ENCODE measurements at regions not wholly inside any gene's neighbourhood (a gene's known extent, or its start where the extent isn't known, plus 50 kb on each side); places are given as distances from the start of the nearest gene placed in this dataset.

DNA sequence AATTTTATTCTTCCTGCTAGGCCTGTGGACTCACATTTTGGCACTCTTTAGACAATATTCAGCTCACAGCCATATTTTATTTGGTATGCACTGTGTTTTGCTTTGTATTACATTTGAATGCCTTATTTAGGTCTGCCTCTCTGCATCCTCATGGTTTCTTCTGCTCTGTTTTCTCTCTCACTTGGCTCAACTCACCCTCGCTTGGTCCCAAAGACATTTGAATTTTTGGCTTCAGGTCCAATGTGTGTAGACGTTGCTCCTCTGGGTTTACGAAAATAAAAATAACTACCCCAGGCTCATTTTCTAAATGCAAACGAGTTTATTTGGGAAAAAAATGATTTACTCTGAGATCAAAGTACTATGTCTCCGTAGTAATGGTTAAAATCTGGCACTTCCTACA lies 91.1 kb upstream of the REG3A start:
- Histone ChIP-seq H3K4me2 (ENCODE audit: control insufficient read depth, extremely low read depth, insufficient read depth, low read depth, low read length) (no peak overlapping the region), H4K20me1 (ENCODE audit: control insufficient read depth, extremely low read depth, insufficient read depth, low read length) (no peaks in the 10 kb centered on the region), H3K79me2 (ENCODE audit: control insufficient read depth, insufficient read depth, low read length) (no peaks in the 10 kb centered on the region), H3K9me1 (ENCODE audit: control insufficient read depth, extremely low read depth, insufficient read depth, low read length) (no peaks in the 10 kb centered on the region), H3K27me3 (ENCODE audit: control insufficient read depth, extremely low read depth, insufficient read depth, low read length) (no peaks in the 10 kb centered on the region), H3K9me3 (ENCODE audit: control insufficient read depth, low read depth, low read length) (peaks cover 3% of the 10 kb centered on the region), H3K27ac (ENCODE audit: control insufficient read depth, insufficient read depth, low read length) (no peak overlapping the region), H3K9ac (ENCODE audit: control insufficient read depth, extremely low read depth, insufficient read depth, low read length) (no peak overlapping the region), H3K4me1 (ENCODE audit: control insufficient read depth, extremely low read depth, insufficient read depth, low read length) (no peaks in the 10 kb centered on the region), H2AFZ (ENCODE audit: control insufficient read depth, low read length) (no peak overlapping the region), H3K36me3 (ENCODE audit: control insufficient read depth in 2 of 2, extremely low read depth in 1 of 2, insufficient read depth in 2 of 2, low read length in 2 of 2) (no peaks in the 10 kb centered on the region), H3K4me3 (ENCODE audit: control insufficient read depth in 2 of 3, extremely low read depth in 1 of 3, insufficient read depth in 2 of 3, low read depth in 1 of 3, low read length in 3 of 3) (no peak overlapping the region)
- TF ChIP-seq, protein P1, sequence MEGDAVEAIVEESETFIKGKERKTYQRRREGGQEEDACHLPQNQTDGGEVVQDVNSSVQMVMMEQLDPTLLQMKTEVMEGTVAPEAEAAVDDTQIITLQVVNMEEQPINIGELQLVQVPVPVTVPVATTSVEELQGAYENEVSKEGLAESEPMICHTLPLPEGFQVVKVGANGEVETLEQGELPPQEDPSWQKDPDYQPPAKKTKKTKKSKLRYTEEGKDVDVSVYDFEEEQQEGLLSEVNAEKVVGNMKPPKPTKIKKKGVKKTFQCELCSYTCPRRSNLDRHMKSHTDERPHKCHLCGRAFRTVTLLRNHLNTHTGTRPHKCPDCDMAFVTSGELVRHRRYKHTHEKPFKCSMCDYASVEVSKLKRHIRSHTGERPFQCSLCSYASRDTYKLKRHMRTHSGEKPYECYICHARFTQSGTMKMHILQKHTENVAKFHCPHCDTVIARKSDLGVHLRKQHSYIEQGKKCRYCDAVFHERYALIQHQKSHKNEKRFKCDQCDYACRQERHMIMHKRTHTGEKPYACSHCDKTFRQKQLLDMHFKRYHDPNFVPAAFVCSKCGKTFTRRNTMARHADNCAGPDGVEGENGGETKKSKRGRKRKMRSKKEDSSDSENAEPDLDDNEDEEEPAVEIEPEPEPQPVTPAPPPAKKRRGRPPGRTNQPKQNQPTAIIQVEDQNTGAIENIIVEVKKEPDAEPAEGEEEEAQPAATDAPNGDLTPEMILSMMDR (optimal IDR thresholded peaks at IDR 0.05 in 1 of 3, IDR thresholded peaks at IDR 0.05 in 1 of 3, conservative IDR thresholded peaks at IDR 0.05 in 1 of 3; ENCODE audit: extremely low read depth in 1 of 3, insufficient read depth in 2 of 3, low read length in 3 of 3): no peak
- TF ChIP-seq EZH2 (IDR thresholded peaks at IDR 0.05; ENCODE audit: low read length): no peak
- FAIRE-seq (no peak), DNase-seq (ENCODE audit: low read depth, low spot score) (no peak)
- dilution Hi-C loops (cut with MboI; ENCODE audit: extremely low pct_ligation_motif_present, low sequenced_read_pairs): no loop called here

DNA sequence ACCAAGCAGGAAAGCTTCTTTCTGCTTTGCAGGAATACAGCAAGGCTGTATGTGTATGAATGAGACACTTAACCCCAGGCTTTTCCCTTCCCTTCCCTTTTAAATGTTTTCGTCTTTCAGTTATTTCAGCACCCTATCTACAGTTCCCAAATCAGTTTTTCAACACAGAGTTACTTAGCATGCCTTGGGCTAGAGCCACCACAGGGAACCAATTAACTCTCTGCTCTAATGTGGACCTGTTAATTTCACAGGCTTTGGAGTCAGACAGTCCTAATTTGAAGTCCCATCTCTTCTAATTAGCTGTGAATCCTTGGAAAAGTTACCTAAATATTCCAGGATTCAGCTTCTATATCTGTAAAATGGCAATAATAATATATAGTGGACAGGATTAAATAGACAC lies 89.2 kb upstream of the REG3A start:
- H3K36me3 ChIP-seq (ENCODE audit: control insufficient read depth in 2 of 2, extremely low read depth in 1 of 2, insufficient read depth in 2 of 2, low read length in 2 of 2): no peaks in the 10 kb centered on the region
- H3K9me3 ChIP-seq (ENCODE audit: control insufficient read depth, low read depth, low read length): peaks cover 4% of the 10 kb centered on the region
- H2AFZ ChIP-seq (ENCODE audit: control insufficient read depth, low read length): no peak overlapping the region
- no peaks in the 10 kb centered on the region for H3K79me2 ChIP-seq (ENCODE audit: control insufficient read depth, insufficient read depth, low read length)
- FAIRE-seq (no peak), DNase-seq (ENCODE audit: low read depth, low spot score) (no peak)
- H3K9ac ChIP-seq (ENCODE audit: control insufficient read depth, extremely low read depth, insufficient read depth, low read length): no peak overlapping the region
- H3K27ac ChIP-seq (ENCODE audit: control insufficient read depth, insufficient read depth, low read length): no peak overlapping the region
- no peak overlapping the region for H3K4me2 ChIP-seq (ENCODE audit: control insufficient read depth, extremely low read depth, insufficient read depth, low read depth, low read length)
- H3K4me1 ChIP-seq (ENCODE audit: control insufficient read depth, extremely low read depth, insufficient read depth, low read length): no peaks in the 10 kb centered on the region
- H3K27me3 ChIP-seq (ENCODE audit: control insufficient read depth, extremely low read depth, insufficient read depth, low read length): no peaks in the 10 kb centered on the region
- H4K20me1 ChIP-seq (ENCODE audit: control insufficient read depth, extremely low read depth, insufficient read depth, low read length): no peaks in the 10 kb centered on the region
- H3K4me3 ChIP-seq (ENCODE audit: control insufficient read depth in 2 of 3, extremely low read depth in 1 of 3, insufficient read depth in 2 of 3, low read depth in 1 of 3, low read length in 3 of 3): no peak overlapping the region
- dilution Hi-C loops (cut with MboI; ENCODE audit: extremely low pct_ligation_motif_present, low sequenced_read_pairs): no loop called here
- no peaks in the 10 kb centered on the region for H3K9me1 ChIP-seq (ENCODE audit: control insufficient read depth, extremely low read depth, insufficient read depth, low read length)
- TF ChIP-seq EZH2 (IDR thresholded peaks at IDR 0.05; ENCODE audit: low read length): no peak
- TF ChIP-seq, protein P1 (optimal IDR thresholded peaks at IDR 0.05 in 1 of 3, IDR thresholded peaks at IDR 0.05 in 1 of 3, conservative IDR thresholded peaks at IDR 0.05 in 1 of 3; ENCODE audit: extremely low read depth in 1 of 3, insufficient read depth in 2 of 3, low read length in 3 of 3): no peak

All from keratinocyte (primary cell).